PC-3 (cell line): ENCODE measurements at regions not wholly inside any gene's neighbourhood (a gene's known extent, or its start where the extent isn't known, plus 50 kb on each side); places are given as distances from the start of the nearest gene placed in this dataset.

Experiments
- EZH2 ChIP-seq: fragments of 300-600 bp; sonication (generic); IDR thresholded peaks from one replicate; pipeline ENCODE4 v1.6.1; 2017; ENCODE audit warnings: antibody characterized with exemption, mild to moderate bottlenecking, low read length; ENCODE audit not compliant: unreplicated experiment
- EZH2phosphoT487 ChIP-seq: fragments of 300-600 bp; sonication (generic); IDR thresholded peaks from 2 replicates; pipeline ENCODE4 v1.6.1; 2018; ENCODE audit warnings: mild to moderate bottlenecking, antibody characterized with exemption, low read length, borderline replicate concordance
- TF ChIP-seq, protein P1 (sequence below): fragments of 300-600 bp; sonication (generic); conservative IDR thresholded peaks from 2 replicates; pipeline ENCODE4 v1.5.1; 2017; ENCODE audit warnings: antibody characterized with exemption, low read depth, mild to moderate bottlenecking, low read length

DNA sequence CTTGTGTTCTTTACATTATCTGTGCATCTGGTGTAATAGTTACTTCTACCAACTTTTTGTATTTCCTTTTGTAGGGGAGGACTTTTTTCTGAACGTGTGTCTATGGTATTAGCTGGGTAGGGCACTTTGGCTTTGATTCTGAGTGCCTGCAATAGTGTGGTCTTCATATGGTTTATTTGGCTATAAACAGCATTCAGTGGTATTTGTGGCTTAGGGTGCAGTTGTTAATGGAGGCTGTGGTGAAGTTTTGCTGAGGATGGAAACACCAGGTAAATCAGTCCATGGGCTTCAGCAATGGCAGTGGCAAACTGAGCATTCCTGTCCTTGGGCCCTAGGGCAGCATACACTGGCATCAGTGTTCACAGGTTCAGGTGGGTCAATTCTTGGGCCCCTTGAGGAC lies 230.6 kb upstream of the CTNNB1 start:
- TF ChIP-seq, protein P1, sequence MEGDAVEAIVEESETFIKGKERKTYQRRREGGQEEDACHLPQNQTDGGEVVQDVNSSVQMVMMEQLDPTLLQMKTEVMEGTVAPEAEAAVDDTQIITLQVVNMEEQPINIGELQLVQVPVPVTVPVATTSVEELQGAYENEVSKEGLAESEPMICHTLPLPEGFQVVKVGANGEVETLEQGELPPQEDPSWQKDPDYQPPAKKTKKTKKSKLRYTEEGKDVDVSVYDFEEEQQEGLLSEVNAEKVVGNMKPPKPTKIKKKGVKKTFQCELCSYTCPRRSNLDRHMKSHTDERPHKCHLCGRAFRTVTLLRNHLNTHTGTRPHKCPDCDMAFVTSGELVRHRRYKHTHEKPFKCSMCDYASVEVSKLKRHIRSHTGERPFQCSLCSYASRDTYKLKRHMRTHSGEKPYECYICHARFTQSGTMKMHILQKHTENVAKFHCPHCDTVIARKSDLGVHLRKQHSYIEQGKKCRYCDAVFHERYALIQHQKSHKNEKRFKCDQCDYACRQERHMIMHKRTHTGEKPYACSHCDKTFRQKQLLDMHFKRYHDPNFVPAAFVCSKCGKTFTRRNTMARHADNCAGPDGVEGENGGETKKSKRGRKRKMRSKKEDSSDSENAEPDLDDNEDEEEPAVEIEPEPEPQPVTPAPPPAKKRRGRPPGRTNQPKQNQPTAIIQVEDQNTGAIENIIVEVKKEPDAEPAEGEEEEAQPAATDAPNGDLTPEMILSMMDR, result no peak
- no peak for TF ChIP-seq EZH2
- TF ChIP-seq EZH2phosphoT487, result no peak
